Gastrocnemius medialis (tissue), 4 donors: ENCODE measurements at regions not wholly inside any gene's neighbourhood (a gene's known extent, or its start where the extent isn't known, plus 50 kb on each side); places are given as distances from the start of the nearest gene placed in this dataset.

ENCODE experiments used
- CTCF ChIP-seq, 5 experiments: fragments of 450-650 bp in 3 of 5; fragments of 200-600 bp in 2 of 5; sonication (generic) in 2 of 5; IDR thresholded peaks in 4 of 5; conservative IDR thresholded peaks in 1 of 5; 1 replicate in 4 of 5; 2 replicates in 1 of 5; pipeline ENCODE4 v1.5.1; 2016 to 2019; ENCODE audit warnings: antibody characterized with exemption in 5 of 5, mild to moderate bottlenecking in 3 of 5, moderate library complexity in 3 of 5
- POLR2A ChIP-seq, 2 donors: fragments of 450-650 bp; IDR thresholded peaks; one replicate each; pipeline ENCODE4 v1.6.1; 2017; ENCODE audit warnings: antibody characterized with exemption in 2 of 2, mild to moderate bottlenecking in 2 of 2, moderate library complexity in 2 of 2

- TF ChIP-seq CTCF (IDR thresholded peaks at IDR 0.05 in 4 of 5, conservative IDR thresholded peaks at IDR 0.05 in 1 of 5) = no peak
- no peak for TF ChIP-seq POLR2A (IDR thresholded peaks at IDR 0.05)
These were observed 435.5 kb downstream of the CAAP1 start for GRCh38 chr9:26457151-26457550.
